T-helper 1 cell treated with Interleukin-12 subunit alpha and Interleukin-12 subunit beta and Interleukin-4 antibody, amounts not matched to agents 30 μg/mL and 1 μg/mL, for 36 hours (primary cell): ENCODE measurements at regions not wholly inside any gene's neighbourhood (a gene's known extent, or its start where the extent isn't known, plus 50 kb on each side); places are given as distances from the start of the nearest gene placed in this dataset.

Experiments
- H3K27ac Mint-ChIP-seq: one replicate; pipeline ENCODE4 v1.8.0; 2021; ENCODE audit warnings: mild to moderate bottlenecking, mixed read lengths
- H3K27me3 Mint-ChIP-seq: one replicate; pipeline ENCODE4 v1.8.0; 2021; ENCODE audit warnings: low read depth, mixed read lengths
- H3K36me3 Mint-ChIP-seq: one replicate; pipeline ENCODE4 v1.8.0; 2021; ENCODE audit warnings: low read depth, mixed read lengths
- H3K4me1 Mint-ChIP-seq: one replicate; pipeline ENCODE4 v1.8.0; 2021; ENCODE audit warnings: low read depth, mixed read lengths
- H3K4me3 Mint-ChIP-seq: one replicate; pipeline ENCODE4 v1.8.0; 2021; ENCODE audit warnings: mild to moderate bottlenecking, moderate library complexity, mixed read lengths
- H3K9me3 Mint-ChIP-seq: one replicate; pipeline ENCODE4 v1.8.0; 2021; ENCODE audit warnings: mixed read lengths

GRCh38 chr4:120130786-120131185, 64.1 kb upstream of the MAD2L1 start:
- Mint-ChIP-seq H3K9me3 (no peaks in the 10 kb centered on the region), H3K4me1 (no peaks in the 10 kb centered on the region), H3K36me3 (no peaks in the 10 kb centered on the region), H3K27ac (no peak overlapping the region), H3K27me3 (peaks cover 5% of the 10 kb centered on the region), H3K4me3 (no peak overlapping the region)
